Fibroblast of skin of back (primary cell): ENCODE measurements at regions not wholly inside any gene's neighbourhood (a gene's known extent, or its start where the extent isn't known, plus 50 kb on each side); places are given as distances from the start of the nearest gene placed in this dataset.
A peak's percentile ranks its signal among the peaks of the same experiment; 100 is the strongest.

Experiments
- DNase-seq: peaks from one replicate; pipeline ENCODE4 v3.0.0-alpha.2; 2013

GRCh38 chr2:8172661-8173060 lies 509.2 kb upstream of the ID2 start:
- no peak for DNase-seq

- peak; percentile 56 for DNase-seq
Observed at GRCh38 chr2:8174641-8175257, 507.1 kb upstream of the ID2 start.

- DNase-seq = no peak
Observed at GRCh38 chr2:8176887-8177286, 505.0 kb upstream of the ID2 start.

GRCh38 chr2:8177566-8177965 lies 504.3 kb upstream of the ID2 start:
- DNase-seq = no peak

- no peak for DNase-seq
Observed at GRCh38 chr2:8178911-8179310, 502.9 kb upstream of the ID2 start.

GRCh38 chr2:8189316-8189715 lies 492.5 kb upstream of the ID2 start:
- DNase-seq = no peak

- no peak for DNase-seq
Observed at GRCh38 chr2:8190279-8190678, 491.6 kb upstream of the ID2 start.

- DNase-seq = no peak
Observed at GRCh38 chr2:8191427-8191826, 490.4 kb upstream of the ID2 start.

- DNase-seq = no peak
Observed at GRCh38 chr2:8193146-8193545, 488.7 kb upstream of the ID2 start.

GRCh38 chr2:8193686-8194615 lies 487.9 kb upstream of the ID2 start:
- no peak for DNase-seq

GRCh38 chr2:8195784-8196183 lies 486.1 kb upstream of the ID2 start:
- DNase-seq = no peak

GRCh38 chr2:8196316-8196715 lies 485.5 kb upstream of the ID2 start:
- no peak for DNase-seq

- DNase-seq = peak; percentile 66
Observed at GRCh38 chr2:8197101-8197500, 484.8 kb upstream of the ID2 start.

GRCh38 chr2:8197825-8198224 lies 484.0 kb upstream of the ID2 start:
- no peak for DNase-seq

- peak; percentile 25 for DNase-seq
Observed at GRCh38 chr2:8198766-8199382, 483.0 kb upstream of the ID2 start.

- no peak for DNase-seq
Observed at GRCh38 chr2:8202132-8202531, 479.7 kb upstream of the ID2 start.

- no peak for DNase-seq
Observed at GRCh38 chr2:8203364-8203763, 478.5 kb upstream of the ID2 start.

GRCh38 chr2:8204711-8205110 lies 477.1 kb upstream of the ID2 start:
- no peak for DNase-seq

GRCh38 chr2:8209494-8209893 lies 472.4 kb upstream of the ID2 start:
- no peak for DNase-seq

GRCh38 chr2:8211384-8211783 lies 470.5 kb upstream of the ID2 start:
- no peak for DNase-seq

- no peak for DNase-seq
Observed at GRCh38 chr2:8212239-8212638, 469.6 kb upstream of the ID2 start.

- no peak for DNase-seq
Observed at GRCh38 chr2:8214036-8214615, 467.7 kb upstream of the ID2 start.

- no peak for DNase-seq
Observed at GRCh38 chr2:8215159-8215863, 466.5 kb upstream of the ID2 start.
